ENCODE measurements at regions not wholly inside any gene's neighbourhood (a gene's known extent, or its start where the extent isn't known, plus 50 kb on each side); places are given as distances from the start of the nearest gene placed in this dataset.

DNA sequence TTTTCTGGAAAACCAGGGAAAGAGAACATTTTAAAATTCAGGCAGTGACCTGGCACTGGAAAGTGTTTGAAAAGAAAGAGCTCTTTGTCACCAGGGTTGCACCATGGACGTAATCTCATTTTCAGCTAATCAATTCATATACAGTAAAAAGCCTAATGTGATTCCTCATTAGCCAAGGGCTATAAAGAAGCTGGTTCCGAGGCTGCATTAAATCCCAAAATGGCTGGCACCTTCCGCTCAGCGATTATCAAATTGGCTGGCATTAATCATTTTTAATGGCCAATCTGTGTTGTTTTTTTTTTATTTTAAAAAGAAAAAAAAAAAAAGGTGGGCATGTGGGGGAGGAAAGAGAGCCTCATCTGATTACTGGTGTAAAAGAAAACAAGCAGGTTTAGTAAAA, 341.4 kb downstream of the RAB28 start:
- Histone ChIP-seq H3K36me3 (ENCODE audit: control insufficient read depth, insufficient read depth, low read length) (no peaks in the 10 kb centered on the region), H3K4me1 (ENCODE audit: control insufficient read depth, insufficient read depth, low read length) (peaks cover 3% of the 10 kb centered on the region), H3K9ac (ENCODE audit: extremely low read depth, low read length, poor library complexity, severe bottlenecking) (no peak overlapping the region), H3K27ac (ENCODE audit: low read depth, low read length) (no peak overlapping the region), H3K27me3 (ENCODE audit: control insufficient read depth, insufficient read depth, low read length, poor library complexity, severe bottlenecking) (no peaks in the 10 kb centered on the region), H3K4me3 (ENCODE audit: low read length) (no peak overlapping the region), H3K9me3 (ENCODE audit: control insufficient read depth, low read length) (peaks cover 20% of the 10 kb centered on the region)
- Mint-ChIP-seq H3K9me3 (peaks cover 7% of the 10 kb centered on the region), H3K27ac (no peak overlapping the region), H3K36me3 (ENCODE audit: low read depth) (no peaks in the 10 kb centered on the region), H3K27me3 (ENCODE audit: insufficient read depth) (no peaks in the 10 kb centered on the region), H3K4me1 (peaks cover 16% of the 10 kb centered on the region), H3K4me3 (no peak overlapping the region)
- DNase-seq: no peak
- WGBS, 2 experiments (ENCODE audit: insufficient coverage in 1 of 2, insufficient read length in 1 of 2): 85 to 95% methylated on average over 4 of the region's 4 CpGs
- TF ChIP-seq, protein P1, sequence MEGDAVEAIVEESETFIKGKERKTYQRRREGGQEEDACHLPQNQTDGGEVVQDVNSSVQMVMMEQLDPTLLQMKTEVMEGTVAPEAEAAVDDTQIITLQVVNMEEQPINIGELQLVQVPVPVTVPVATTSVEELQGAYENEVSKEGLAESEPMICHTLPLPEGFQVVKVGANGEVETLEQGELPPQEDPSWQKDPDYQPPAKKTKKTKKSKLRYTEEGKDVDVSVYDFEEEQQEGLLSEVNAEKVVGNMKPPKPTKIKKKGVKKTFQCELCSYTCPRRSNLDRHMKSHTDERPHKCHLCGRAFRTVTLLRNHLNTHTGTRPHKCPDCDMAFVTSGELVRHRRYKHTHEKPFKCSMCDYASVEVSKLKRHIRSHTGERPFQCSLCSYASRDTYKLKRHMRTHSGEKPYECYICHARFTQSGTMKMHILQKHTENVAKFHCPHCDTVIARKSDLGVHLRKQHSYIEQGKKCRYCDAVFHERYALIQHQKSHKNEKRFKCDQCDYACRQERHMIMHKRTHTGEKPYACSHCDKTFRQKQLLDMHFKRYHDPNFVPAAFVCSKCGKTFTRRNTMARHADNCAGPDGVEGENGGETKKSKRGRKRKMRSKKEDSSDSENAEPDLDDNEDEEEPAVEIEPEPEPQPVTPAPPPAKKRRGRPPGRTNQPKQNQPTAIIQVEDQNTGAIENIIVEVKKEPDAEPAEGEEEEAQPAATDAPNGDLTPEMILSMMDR (conservative IDR thresholded peaks at IDR 0.05): no peak

DNA sequence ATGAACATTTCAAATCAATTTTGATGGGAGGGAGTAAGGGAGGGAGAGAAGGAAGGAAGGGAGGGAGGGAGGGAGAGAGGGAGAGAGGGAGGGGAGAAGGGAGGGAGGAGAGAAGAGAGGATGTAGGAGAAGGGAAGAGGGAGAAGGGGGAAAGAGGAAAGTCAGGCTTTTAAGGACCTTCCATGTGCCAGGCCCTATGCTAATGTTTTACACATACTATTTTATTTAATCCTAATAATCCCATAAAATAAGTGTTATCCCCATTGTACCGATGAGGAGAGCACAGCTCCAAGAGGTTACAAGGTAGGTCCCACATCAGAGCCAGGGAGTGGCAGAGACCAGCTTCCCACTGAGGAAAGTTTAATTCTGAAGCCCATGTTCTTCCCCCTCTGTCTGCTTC, 341.9 kb downstream of the RAB28 start:
- no peak overlapping the region for H3K27ac Mint-ChIP-seq
- H3K4me3 Mint-ChIP-seq: no peak overlapping the region
- Histone ChIP-seq H3K9ac (ENCODE audit: extremely low read depth, low read length, poor library complexity, severe bottlenecking) (no peak overlapping the region), H3K36me3 (ENCODE audit: control insufficient read depth, insufficient read depth, low read length) (no peaks in the 10 kb centered on the region), H3K9me3 (ENCODE audit: control insufficient read depth, low read length) (peaks cover 20% of the 10 kb centered on the region), H3K4me1 (ENCODE audit: control insufficient read depth, insufficient read depth, low read length) (peaks cover 3% of the 10 kb centered on the region), H3K27ac (ENCODE audit: low read depth, low read length) (no peak overlapping the region), H3K27me3 (ENCODE audit: control insufficient read depth, insufficient read depth, low read length, poor library complexity, severe bottlenecking) (no peaks in the 10 kb centered on the region), H3K4me3 (ENCODE audit: low read length) (no peak overlapping the region)
- peaks cover 16% of the 10 kb centered on the region for H3K4me1 Mint-ChIP-seq
- H3K27me3 Mint-ChIP-seq (ENCODE audit: insufficient read depth): no peaks in the 10 kb centered on the region
- H3K36me3 Mint-ChIP-seq (ENCODE audit: low read depth): no peaks in the 10 kb centered on the region
- peaks cover 7% of the 10 kb centered on the region for H3K9me3 Mint-ChIP-seq
- WGBS, 2 experiments (ENCODE audit: insufficient coverage in 1 of 2, insufficient read length in 1 of 2): 93 to 100% methylated on average over 1 of the region's 1 CpG
- TF ChIP-seq, protein P1 (conservative IDR thresholded peaks at IDR 0.05): no peak
- no peak for DNase-seq

DNA sequence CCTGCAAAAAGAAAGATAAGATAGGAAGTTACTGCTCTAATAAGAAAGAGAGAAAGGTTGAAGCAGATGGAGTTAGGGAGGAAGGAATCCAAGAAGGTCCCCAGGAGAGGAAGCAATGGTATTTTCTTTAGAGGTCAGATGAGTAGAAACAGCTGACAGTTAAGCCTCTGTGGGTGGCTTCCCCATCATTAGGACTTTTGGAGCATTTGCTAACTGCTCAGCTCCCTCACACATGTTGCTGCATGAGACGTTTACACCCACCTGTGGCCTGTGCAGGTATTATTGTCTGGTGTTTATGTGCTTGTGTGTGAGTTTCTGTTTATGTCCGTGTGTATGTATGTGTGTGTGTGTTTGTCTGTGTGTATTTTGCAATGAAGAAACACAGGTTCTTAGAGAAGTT, 346.8 kb downstream of the RAB28 start:
- no peak overlapping the region for H3K9ac ChIP-seq (ENCODE audit: extremely low read depth, low read length, poor library complexity, severe bottlenecking)
- Mint-ChIP-seq H3K36me3 (ENCODE audit: low read depth) (peaks cover 3% of the 10 kb centered on the region), H3K4me1 (peaks cover under 1% of the 10 kb centered on the region), H3K27ac (no peak overlapping the region), H3K9me3 (peaks cover 12% of the 10 kb centered on the region), H3K27me3 (ENCODE audit: insufficient read depth) (no peaks in the 10 kb centered on the region), H3K4me3 (no peak overlapping the region)
- H3K27me3 ChIP-seq (ENCODE audit: control insufficient read depth, insufficient read depth, low read length, poor library complexity, severe bottlenecking): no peaks in the 10 kb centered on the region
- no peak for DNase-seq
- 88% methylated on average over 2 of the region's 2 CpGs; no CpG with 5 or more reads in 1 of the 2 experiments for WGBS, 2 experiments (ENCODE audit: insufficient coverage in 1 of 2, insufficient read length in 1 of 2)
- no peak overlapping the region for H3K4me3 ChIP-seq (ENCODE audit: low read length)
- no peaks in the 10 kb centered on the region for H3K36me3 ChIP-seq (ENCODE audit: control insufficient read depth, insufficient read depth, low read length)
- no peaks in the 10 kb centered on the region for H3K4me1 ChIP-seq (ENCODE audit: control insufficient read depth, insufficient read depth, low read length)
- peaks cover 20% of the 10 kb centered on the region for H3K9me3 ChIP-seq (ENCODE audit: control insufficient read depth, low read length)
- no peak overlapping the region for H3K27ac ChIP-seq (ENCODE audit: low read depth, low read length)
- TF ChIP-seq, protein P1 (conservative IDR thresholded peaks at IDR 0.05): no peak
